A673 (cell line): ENCODE measurements at regions not wholly inside any gene's neighbourhood (a gene's known extent, or its start where the extent isn't known, plus 50 kb on each side); places are given as distances from the start of the nearest gene placed in this dataset.
"Not testable (repeated sequence)": the region's sequence is repeated elsewhere in the genome, so short reads cannot be mapped to it uniquely, and the experiment has no call there.

Experiments used
- BruUV-seq: library from RNA; stranded (reverse); fragments of 400-500 nt; replicated peaks from 2 replicates; lab custom pipeline; 2021; lab: Mats Ljungman, UMichigan
- CTCF ChIA-PET: fragments of 300-600 bp; sonication (Branson Sonifier 250); formaldehyde crosslinking; loops from one replicate; lab custom pipeline; 2022; ENCODE audit warnings: antibody characterized with exemption; lab: Charles Lee
- POLR2A ChIA-PET: fragments of 300-600 bp; sonication (Branson Sonifier 250); formaldehyde crosslinking; loops from one replicate; lab custom pipeline; 2022; ENCODE audit warnings: antibody characterized with exemption; ENCODE audit not compliant: low non-redundant PET; lab: Charles Lee
- DNase-seq: peaks from one replicate; pipeline ENCODE4 v3.0.0-alpha.2; 2015; ENCODE audit warnings: low spot score
- H3K27ac ChIP-seq: fragments of 200-600 bp; sonication (generic); 2 replicates; pipeline ENCODE4 v1.5.1; 2016; ENCODE audit warnings: mixed run types, low read depth, mild to moderate bottlenecking, mixed read lengths, antibody characterized with exemption, low read length; ENCODE audit not compliant: poor library complexity, severe bottlenecking
- H3K27me3 ChIP-seq: fragments of 200-600 bp; sonication (generic); replicated peaks from 2 replicates; pipeline ENCODE4 v1.6.1; 2017; ENCODE audit warnings: mixed run types, low read depth, mild to moderate bottlenecking, mixed read lengths, antibody characterized with exemption, low read length; ENCODE audit not compliant: insufficient read depth, poor library complexity
- H3K36me3 ChIP-seq: fragments of 200-600 bp; sonication (generic); 2 replicates; pipeline ENCODE4 v1.6.1; 2016; ENCODE audit warnings: mixed run types, mild to moderate bottlenecking, mixed read lengths, antibody characterized with exemption, low read length; ENCODE audit not compliant: insufficient read depth, poor library complexity, severe bottlenecking
- H3K4me1 ChIP-seq: fragments of 200-600 bp; sonication (generic); 2 replicates; pipeline ENCODE4 v1.6.1; 2017; ENCODE audit warnings: mixed run types, mild to moderate bottlenecking, mixed read lengths, antibody characterized with exemption, low read length; ENCODE audit not compliant: insufficient read depth, poor library complexity, severe bottlenecking
- H3K4me3 ChIP-seq: fragments of 200-600 bp; sonication (generic); 2 replicates; pipeline ENCODE4 v1.5.1; 2016; ENCODE audit warnings: low read depth, mixed run types, mild to moderate bottlenecking, mixed read lengths, low read length; ENCODE audit not compliant: poor library complexity, severe bottlenecking
- H3K9me3 ChIP-seq: fragments of 200-600 bp; sonication (generic); 2 replicates; pipeline ENCODE4 v1.6.1; 2016; ENCODE audit warnings: mixed run types, low read depth, mild to moderate bottlenecking, mixed read lengths, antibody characterized with exemption, low read length; ENCODE audit not compliant: poor library complexity, severe bottlenecking
- EZH2 ChIP-seq: fragments of 200-600 bp; sonication (generic); IDR thresholded peaks from 2 replicates; pipeline ENCODE4 v1.6.1; 2017; ENCODE audit warnings: borderline replicate concordance, low read depth, mild to moderate bottlenecking, mixed read lengths, antibody characterized with exemption, low read length; ENCODE audit not compliant: poor library complexity, severe bottlenecking
- intact Hi-C: fragments of 100-400 bp; cut with micrococcal nuclease; formaldehyde crosslinking; loops from one replicate; pipeline ENCODE4 v1.10.0; 2022; ENCODE audit not compliant: unreplicated experiment
- TF ChIP-seq, protein P1 (sequence below): fragments of 300-800, 200-600 bp; sonication (generic); conservative IDR thresholded peaks from 2 replicates; pipeline ENCODE4 v1.5.1; 2017; ENCODE audit warnings: low read depth, mild to moderate bottlenecking, antibody characterized with exemption, low read length, moderate library complexity, mixed read lengths

DNA sequence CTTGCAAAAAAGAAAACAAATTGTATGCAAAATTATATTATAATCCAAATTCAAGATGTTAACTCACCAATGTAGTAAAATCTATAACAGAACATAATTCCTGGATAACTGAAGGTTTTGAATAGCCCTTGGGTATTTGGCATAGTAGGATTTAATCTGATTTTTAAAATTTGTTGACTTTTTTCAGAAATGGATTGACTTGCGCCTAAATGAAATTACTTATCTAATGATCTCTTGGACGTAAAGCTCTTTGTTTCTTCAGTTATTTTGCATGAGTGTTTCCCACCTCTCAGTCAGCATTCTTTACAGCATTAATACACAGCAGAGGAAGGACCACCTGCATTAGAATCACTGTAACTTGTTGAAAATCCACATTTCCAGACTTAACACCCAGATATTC lies 169.6 kb downstream of the SEPTIN7 start:
- CTCF ChIA-PET = no interaction called here
- Histone ChIP-seq H3K9me3 (no peaks in the 10 kb centered on the region), H3K4me3 (no peak overlapping the region), H3K27ac (no peak overlapping the region), H3K27me3 (no peaks in the 10 kb centered on the region), H3K36me3 (no peaks in the 10 kb centered on the region), H3K4me1 (no peaks in the 10 kb centered on the region)
- TF ChIP-seq, protein P1, sequence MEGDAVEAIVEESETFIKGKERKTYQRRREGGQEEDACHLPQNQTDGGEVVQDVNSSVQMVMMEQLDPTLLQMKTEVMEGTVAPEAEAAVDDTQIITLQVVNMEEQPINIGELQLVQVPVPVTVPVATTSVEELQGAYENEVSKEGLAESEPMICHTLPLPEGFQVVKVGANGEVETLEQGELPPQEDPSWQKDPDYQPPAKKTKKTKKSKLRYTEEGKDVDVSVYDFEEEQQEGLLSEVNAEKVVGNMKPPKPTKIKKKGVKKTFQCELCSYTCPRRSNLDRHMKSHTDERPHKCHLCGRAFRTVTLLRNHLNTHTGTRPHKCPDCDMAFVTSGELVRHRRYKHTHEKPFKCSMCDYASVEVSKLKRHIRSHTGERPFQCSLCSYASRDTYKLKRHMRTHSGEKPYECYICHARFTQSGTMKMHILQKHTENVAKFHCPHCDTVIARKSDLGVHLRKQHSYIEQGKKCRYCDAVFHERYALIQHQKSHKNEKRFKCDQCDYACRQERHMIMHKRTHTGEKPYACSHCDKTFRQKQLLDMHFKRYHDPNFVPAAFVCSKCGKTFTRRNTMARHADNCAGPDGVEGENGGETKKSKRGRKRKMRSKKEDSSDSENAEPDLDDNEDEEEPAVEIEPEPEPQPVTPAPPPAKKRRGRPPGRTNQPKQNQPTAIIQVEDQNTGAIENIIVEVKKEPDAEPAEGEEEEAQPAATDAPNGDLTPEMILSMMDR = no peak
- no peak for TF ChIP-seq EZH2
- DNase-seq = no peak
- no TSS peak for BruUV-seq
- POLR2A ChIA-PET = no interaction called here
- intact Hi-C loops = no loop called here

DNA sequence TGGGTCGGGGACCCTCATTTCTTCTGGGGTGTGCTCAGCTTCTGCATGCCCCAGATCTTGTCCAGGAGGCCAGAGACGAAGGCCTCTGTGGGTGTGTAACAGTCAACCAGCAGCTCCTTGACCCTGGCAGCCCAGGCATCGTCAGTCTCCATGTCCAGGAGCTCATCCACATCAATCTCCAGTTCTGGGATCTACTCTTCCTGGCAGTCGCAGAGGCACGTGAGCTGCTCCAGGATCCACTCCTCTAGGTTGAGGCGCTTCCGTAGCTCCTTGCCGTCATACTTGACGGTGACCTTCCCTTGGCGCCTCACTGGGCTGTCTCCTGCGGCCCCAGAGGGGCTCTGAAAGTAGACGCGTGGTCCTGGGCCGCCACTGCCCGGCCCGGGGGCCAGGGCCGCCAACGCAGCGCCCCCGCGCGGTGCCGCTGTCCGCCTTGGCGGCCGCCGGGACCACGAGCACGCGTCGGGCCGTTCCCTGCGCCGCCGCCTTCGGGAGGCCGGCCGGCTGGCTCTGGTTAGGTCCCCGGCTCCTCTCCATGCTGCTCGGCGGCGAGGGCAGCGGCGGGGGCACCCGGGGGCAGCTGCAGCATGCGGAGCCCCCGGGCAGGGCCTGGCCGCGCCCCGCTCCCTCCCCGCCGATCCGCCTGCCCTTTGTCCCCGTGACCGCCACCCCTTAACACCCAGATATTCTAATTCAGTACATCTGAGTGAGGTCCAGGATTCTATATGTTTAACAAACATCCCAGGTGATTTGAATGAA lies 170.5 kb downstream of the SEPTIN7 start:
- no peak for DNase-seq
- no TSS peak for BruUV-seq

DNA sequence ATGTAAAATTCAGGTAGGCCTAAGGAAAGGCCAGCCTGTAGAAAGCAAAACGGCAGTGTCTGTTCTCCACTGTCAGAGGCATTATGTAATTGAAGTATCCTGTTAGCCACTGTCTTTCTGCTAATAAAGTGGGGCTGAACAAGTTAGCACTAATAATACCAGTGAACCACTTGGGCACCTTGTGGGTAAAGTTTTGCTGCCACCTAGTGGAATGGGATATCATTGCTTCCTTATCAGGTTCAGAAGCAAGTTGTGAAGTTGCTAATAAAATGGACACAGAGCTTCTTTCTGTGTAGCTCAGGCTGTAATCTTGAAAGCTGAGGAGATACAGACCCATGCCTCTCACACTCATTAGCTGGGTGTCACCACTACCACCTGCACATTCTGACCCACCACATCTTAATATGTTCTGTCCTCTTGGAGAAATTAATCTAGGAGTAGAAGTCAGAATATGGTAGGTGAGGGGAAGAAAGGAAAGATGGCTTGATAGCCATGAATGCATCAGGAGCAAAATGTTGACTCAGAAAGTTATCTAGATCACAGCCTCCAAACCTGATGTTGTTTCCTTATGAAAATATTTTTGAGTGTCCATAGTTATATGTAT lies 175.1 kb downstream of the SEPTIN7 start:
- H3K4me3 ChIP-seq = no peak overlapping the region
- H3K27me3 ChIP-seq = no peaks in the 10 kb centered on the region
- peak; percentile 85 for DNase-seq
- intact Hi-C loops = loop anchor here (1.0 to 2.0 kb wide), 2 partner anchors 59 to 267 kb away; no protein-coding TSS in a partner anchor
- ChIA-PET POLR2A (no interaction called here), CTCF (interaction anchor here (0.6 to 0.9 kb wide), 3 partner anchors 164 to 456 kb away, joined by 3 to 4 read pairs (median 3); no protein-coding TSS in a partner anchor)
- no peak for TF ChIP-seq EZH2
- TF ChIP-seq, protein P1 = peak; percentile 80
- H3K9me3 ChIP-seq = no peaks in the 10 kb centered on the region
- H3K4me1 ChIP-seq = peaks cover 6% of the 10 kb centered on the region
- no peak overlapping the region for H3K27ac ChIP-seq
- no peaks in the 10 kb centered on the region for H3K36me3 ChIP-seq
- no TSS peak for BruUV-seq

More for the DNA sequence above, 170.5 kb downstream of the SEPTIN7 start:
- H3K4me1 ChIP-seq = no peaks in the 10 kb centered on the region
- TF ChIP-seq, protein P1 = no peak
- TF ChIP-seq EZH2 = no peak
- no peaks in the 10 kb centered on the region for H3K36me3 ChIP-seq
- no peaks in the 10 kb centered on the region for H3K9me3 ChIP-seq
- intact Hi-C loops = no loop called here
- no peak overlapping the region for H3K27ac ChIP-seq
- CTCF ChIA-PET = no interaction called here
- POLR2A ChIA-PET = no interaction called here
- H3K4me3 ChIP-seq = no peak overlapping the region
- H3K27me3 ChIP-seq = no peaks in the 10 kb centered on the region

DNA sequence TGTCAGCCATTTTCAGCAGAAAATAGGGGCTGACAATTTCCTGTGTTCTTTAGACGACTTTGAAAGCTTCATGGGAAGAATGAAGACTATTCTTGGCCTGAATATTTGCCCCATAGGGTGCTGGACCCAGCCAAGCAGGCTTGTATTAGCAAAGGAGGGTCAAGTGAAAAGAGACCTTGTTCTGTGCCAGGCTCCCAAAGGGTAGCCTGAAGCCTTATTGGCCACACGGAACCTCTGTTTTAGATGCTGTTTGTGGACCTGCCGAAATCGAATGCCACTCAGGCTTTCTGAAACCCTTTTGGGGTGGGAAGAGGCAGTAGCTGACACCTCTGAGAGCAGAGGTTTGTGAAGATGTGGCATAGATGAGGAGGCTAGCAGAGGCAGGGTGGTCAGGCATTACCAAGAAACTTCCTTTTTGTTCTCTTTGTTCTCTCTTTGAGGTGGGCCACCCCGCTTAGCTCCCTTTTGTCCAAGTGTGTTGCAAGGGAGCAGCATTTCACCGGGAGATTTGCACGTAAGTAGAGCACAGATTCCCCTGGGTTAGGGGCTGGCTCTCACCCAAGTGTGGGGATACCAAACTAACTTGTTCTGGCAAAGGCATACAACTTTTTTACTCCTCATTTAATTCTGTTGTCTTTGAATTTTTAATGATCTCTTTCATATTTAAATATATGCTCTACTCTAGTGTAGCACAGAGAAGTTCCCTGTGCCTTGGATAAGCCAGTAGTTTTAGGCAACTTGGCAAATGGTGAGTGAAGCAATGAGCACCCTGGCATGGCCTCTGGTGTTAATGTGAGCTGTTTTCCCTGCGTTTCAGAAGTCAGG lies 174.0 kb upstream of the EEPD1 start:
- H3K4me1 ChIP-seq, POLR2A ChIA-PET, H3K9me3 ChIP-seq, H3K27ac ChIP-seq, intact Hi-C loops, H3K36me3 ChIP-seq, BruUV-seq, H3K4me3 ChIP-seq, H3K27me3 ChIP-seq, DNase-seq: not testable (repeated sequence)
- CTCF ChIA-PET = interaction anchor here (1.4 kb wide), 1 partner anchor 340 kb away, joined by 4 read pairs; no protein-coding TSS in a partner anchor
